GM06990 (cell line): ENCODE measurements at regions not wholly inside any gene's neighbourhood (a gene's known extent, or its start where the extent isn't known, plus 50 kb on each side); places are given as distances from the start of the nearest gene placed in this dataset.

ENCODE experiments used
- DNase-seq: peaks from one replicate; pipeline ENCODE4 v3.0.0-alpha.2; 2011; ENCODE audit not compliant: insufficient read length; ENCODE audit errors: extremely low read depth
- H3K27me3 ChIP-seq: replicated peaks from 2 replicates; pipeline ENCODE4 v1.6.0; 2011; ENCODE audit warnings: low read length; ENCODE audit not compliant: control insufficient read depth, insufficient read depth
- H3K36me3 ChIP-seq: 2 replicates; pipeline ENCODE4 v1.5.1; 2011; ENCODE audit warnings: low read length; ENCODE audit not compliant: control insufficient read depth, insufficient read depth
- H3K4me3 ChIP-seq: replicated peaks from 2 replicates; pipeline ENCODE4 v1.5.1; 2011; ENCODE audit warnings: low read depth, mild to moderate bottlenecking, control low read depth, low read length
- CTCF ChIP-seq: IDR thresholded peaks from 2 replicates; pipeline ENCODE4 v1.5.1; 2011; ENCODE audit warnings: low read length, control low read depth, mild to moderate bottlenecking, inconsistent platforms; ENCODE audit not compliant: insufficient read depth, poor library complexity, severe bottlenecking

DNA sequence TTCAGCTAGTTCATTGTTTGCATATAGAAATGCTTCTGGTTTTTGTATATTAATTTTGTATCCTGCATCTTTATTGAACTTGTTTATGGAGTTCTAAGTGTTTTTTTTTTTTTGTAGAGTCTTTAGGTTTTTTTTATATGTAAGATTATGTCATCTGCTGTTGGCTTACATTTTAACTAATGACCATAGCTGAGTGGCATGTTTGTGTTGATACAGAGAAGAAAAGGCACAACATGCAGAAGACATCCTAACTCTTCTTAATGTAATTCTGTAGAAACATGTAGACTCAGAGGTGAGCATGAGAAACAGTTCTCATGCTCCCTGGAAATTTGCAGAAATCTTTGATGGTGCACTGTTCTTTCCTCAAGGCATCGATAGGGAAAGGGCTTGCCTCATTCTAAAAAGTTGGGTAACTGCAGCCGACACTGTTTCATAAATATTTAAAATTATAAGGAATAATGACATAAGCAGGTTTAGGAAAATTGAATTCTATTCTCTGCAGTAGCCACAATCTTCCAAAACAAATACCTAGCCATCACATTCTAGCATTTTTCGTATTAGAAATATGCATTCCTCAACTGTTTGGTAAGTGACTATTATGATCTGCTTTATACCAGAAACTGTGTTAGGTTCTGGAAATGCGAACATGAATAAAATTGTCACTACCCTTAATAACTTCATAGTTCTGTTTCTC is 499.6 kb upstream of the KCNMB2 start:
- H3K27me3 ChIP-seq = no peaks in the 10 kb centered on the region
- DNase-seq = no peak
- no peak for TF ChIP-seq CTCF
- no peak overlapping the region for H3K4me3 ChIP-seq
- no peaks in the 10 kb centered on the region for H3K36me3 ChIP-seq

DNA sequence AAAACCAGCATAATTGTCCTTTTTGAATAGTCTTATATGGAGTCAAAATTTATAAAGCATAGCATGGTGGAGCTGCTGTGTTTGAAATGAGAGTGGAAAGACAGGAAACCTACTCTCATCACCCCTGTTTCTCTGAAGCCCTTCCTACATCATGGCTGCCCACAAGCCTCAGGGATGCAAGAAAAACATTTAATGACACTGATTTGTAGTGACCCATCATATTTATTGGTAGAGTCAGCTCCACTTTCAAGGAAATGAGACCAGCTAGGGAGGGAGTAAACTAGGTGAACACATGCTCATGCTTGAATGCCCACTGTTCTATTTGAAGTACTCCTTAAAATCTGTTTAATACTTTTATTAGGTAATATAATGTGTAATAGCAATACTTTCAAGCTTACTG is 494.3 kb upstream of the KCNMB2 start:
- Histone ChIP-seq H3K27me3 (no peaks in the 10 kb centered on the region), H3K4me3 (no peak overlapping the region), H3K36me3 (no peaks in the 10 kb centered on the region)
- DNase-seq = no peak
- TF ChIP-seq CTCF = no peak

GRCh38 chr3:178042376-178042775 is 493.9 kb upstream of the KCNMB2 start:
- H3K27me3 ChIP-seq = no peaks in the 10 kb centered on the region
- TF ChIP-seq CTCF = no peak
- no peak overlapping the region for H3K4me3 ChIP-seq
- no peaks in the 10 kb centered on the region for H3K36me3 ChIP-seq
- DNase-seq = no peak

DNA sequence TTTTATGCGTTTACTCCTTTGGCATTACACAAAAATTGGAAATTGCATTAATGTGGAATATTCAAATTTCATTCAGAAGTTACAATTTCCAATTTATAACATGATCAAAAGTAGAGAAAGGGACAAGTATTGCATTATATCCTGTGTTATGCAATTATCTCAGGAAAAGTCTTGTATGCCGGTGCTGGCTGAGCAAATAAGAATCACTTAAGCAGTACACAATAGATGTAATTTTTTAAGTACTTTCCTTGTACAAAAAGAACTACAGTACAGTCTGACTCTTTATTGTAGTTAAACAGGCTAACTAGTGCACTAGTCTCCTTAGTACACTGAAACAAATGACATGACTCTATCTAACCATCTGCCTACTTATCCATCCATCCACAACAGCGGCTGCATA is 493.2 kb upstream of the KCNMB2 start:
- Histone ChIP-seq H3K4me3 (no peak overlapping the region), H3K27me3 (no peaks in the 10 kb centered on the region), H3K36me3 (no peaks in the 10 kb centered on the region)
- DNase-seq = no peak
- TF ChIP-seq CTCF = no peak

- Histone ChIP-seq H3K27me3 (no peaks in the 10 kb centered on the region), H3K36me3 (no peaks in the 10 kb centered on the region), H3K4me3 (no peak overlapping the region)
- no peak for TF ChIP-seq CTCF
- DNase-seq = no peak
Measured at GRCh38 chr3:178044320-178044719, 491.9 kb upstream of the KCNMB2 start.

- H3K27me3 ChIP-seq = no peaks in the 10 kb centered on the region
- DNase-seq = no peak
- H3K36me3 ChIP-seq = no peaks in the 10 kb centered on the region
- no peak for TF ChIP-seq CTCF
- no peak overlapping the region for H3K4me3 ChIP-seq
Measured at GRCh38 chr3:178047496-178047895, 488.7 kb upstream of the KCNMB2 start.
